Caco-2 (cell line): ENCODE measurements at regions not wholly inside any gene's neighbourhood (a gene's known extent, or its start where the extent isn't known, plus 50 kb on each side); places are given as distances from the start of the nearest gene placed in this dataset.
"Not testable (repeated sequence)": the region's sequence is repeated elsewhere in the genome, so short reads cannot be mapped to it uniquely, and the experiment has no call there.

Experiments used
- BruUV-seq: library from RNA; stranded (reverse); fragments of 400-500 nt; replicated peaks from 2 replicates; lab custom pipeline; 2021; lab: Mats Ljungman, UMichigan
- CTCF ChIA-PET: fragments of 300-600 bp; sonication (Branson Sonifier 250); formaldehyde crosslinking; loops from one replicate; lab custom pipeline; 2022; ENCODE audit warnings: antibody characterized with exemption; lab: Charles Lee
- POLR2A ChIA-PET: fragments of 300-600 bp; sonication (Branson Sonifier 250); formaldehyde crosslinking; loops from one replicate; lab custom pipeline; 2022; ENCODE audit warnings: antibody characterized with exemption; lab: Charles Lee
- DNase-seq, 2 experiments: peaks; one replicate each; pipeline versions ENCODE4 v3.0.0 to v3.0.0-alpha.2; 2020 to 2022
- H3K27me3 ChIP-seq: replicated peaks from 2 replicates; pipeline ENCODE4 v1.6.0; 2011; ENCODE audit warnings: low read length; ENCODE audit not compliant: control insufficient read depth, insufficient read depth
- H3K36me3 ChIP-seq: 2 replicates; pipeline ENCODE4 v1.5.1; 2011; ENCODE audit warnings: low read length; ENCODE audit not compliant: control insufficient read depth, insufficient read depth
- H3K4me1 ChIP-seq: fragments of 250-450 bp; sonication (Bioruptor Pico); 2 replicates; pipeline ENCODE4 v1.5.1; 2020; ENCODE audit warnings: mild to moderate bottlenecking
- H3K4me3 ChIP-seq: 2 replicates; pipeline ENCODE4 v1.5.1; 2011; ENCODE audit warnings: low read depth, mild to moderate bottlenecking, control low read depth, low read length
- H3K9me3 ChIP-seq: fragments of 250-450 bp; sonication (Bioruptor Pico); 2 replicates; pipeline ENCODE4 v1.5.1; 2020; ENCODE audit warnings: mild to moderate bottlenecking, moderate library complexity
- H3K27ac Mint-ChIP-seq: one replicate; pipeline ENCODE4 v1.8.0; 2022; ENCODE audit warnings: mixed read lengths; ENCODE audit not compliant: unreplicated experiment
- H3K27me3 Mint-ChIP-seq: one replicate; pipeline ENCODE4 v1.8.0; 2022; ENCODE audit warnings: mixed read lengths; ENCODE audit not compliant: insufficient read depth, unreplicated experiment
- H3K36me3 Mint-ChIP-seq: one replicate; pipeline ENCODE4 v1.8.0; 2022; ENCODE audit warnings: mild to moderate bottlenecking, mixed read lengths; ENCODE audit not compliant: insufficient read depth, unreplicated experiment
- H3K4me1 Mint-ChIP-seq: one replicate; pipeline ENCODE4 v1.8.0; 2022; ENCODE audit warnings: low read depth, mixed read lengths; ENCODE audit not compliant: unreplicated experiment
- H3K4me3 Mint-ChIP-seq: one replicate; pipeline ENCODE4 v1.8.0; 2022; ENCODE audit warnings: mild to moderate bottlenecking, moderate library complexity, mixed read lengths; ENCODE audit not compliant: unreplicated experiment
- H3K9me3 Mint-ChIP-seq: one replicate; pipeline ENCODE4 v1.8.0; 2022; ENCODE audit warnings: mixed read lengths; ENCODE audit not compliant: unreplicated experiment
- intact Hi-C: fragments of 100-400 bp; cut with micrococcal nuclease; formaldehyde crosslinking; loops from one replicate; pipeline ENCODE4 v1.10.0; 2022; ENCODE audit not compliant: unreplicated experiment

DNA sequence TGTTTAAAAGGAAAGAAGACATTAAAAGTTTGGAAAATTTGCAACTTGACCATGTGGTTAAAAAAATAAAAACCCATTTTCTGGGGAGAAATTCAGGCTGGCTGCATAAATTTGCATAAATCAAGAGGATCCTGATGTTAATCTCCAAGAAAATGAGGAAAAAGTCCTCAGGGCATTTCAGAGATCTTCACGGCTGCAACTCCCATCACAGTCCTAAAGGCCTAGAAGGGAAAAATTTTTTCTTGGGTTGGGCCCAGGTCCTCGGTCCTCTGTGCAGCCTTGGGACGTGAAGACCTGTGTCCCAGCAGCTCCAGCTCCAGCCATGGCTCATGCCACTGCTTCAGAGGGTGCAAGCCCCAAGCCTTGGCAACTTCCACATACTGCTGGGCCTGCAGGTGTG, 84.8 kb upstream of the C1QTNF3 start:
- H3K36me3 ChIP-seq, H3K4me1 Mint-ChIP-seq, H3K4me1 ChIP-seq, BruUV-seq, H3K4me3 ChIP-seq, POLR2A ChIA-PET, H3K9me3 Mint-ChIP-seq, H3K36me3 Mint-ChIP-seq, intact Hi-C loops, H3K27me3 Mint-ChIP-seq, H3K9me3 ChIP-seq, CTCF ChIA-PET, H3K27me3 ChIP-seq, H3K27ac Mint-ChIP-seq, H3K4me3 Mint-ChIP-seq, DNase-seq: not testable (repeated sequence)

DNA sequence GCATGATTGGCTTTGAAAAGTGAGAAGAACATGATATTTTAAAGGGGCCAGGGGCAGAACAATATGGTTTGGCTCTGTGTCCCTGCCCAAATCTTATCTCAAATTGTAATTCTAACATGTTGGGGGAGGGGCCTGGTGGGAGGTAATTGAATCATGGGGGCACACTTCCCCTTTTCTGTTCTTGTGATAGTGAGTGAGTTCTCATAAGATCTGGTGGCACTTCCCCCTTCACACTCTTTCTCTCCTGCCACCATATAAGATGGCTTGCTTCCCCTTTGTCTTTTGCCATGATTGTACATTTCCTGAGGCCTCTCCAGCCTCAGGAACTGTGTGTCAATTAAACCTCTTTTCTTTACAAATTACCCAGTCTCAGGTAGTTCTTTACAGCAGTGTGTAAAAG, 85.9 kb upstream of the C1QTNF3 start:
- H3K27ac Mint-ChIP-seq, H3K27me3 Mint-ChIP-seq, H3K4me3 Mint-ChIP-seq, H3K4me1 Mint-ChIP-seq, CTCF ChIA-PET, H3K9me3 Mint-ChIP-seq, H3K4me3 ChIP-seq, POLR2A ChIA-PET, H3K36me3 Mint-ChIP-seq, BruUV-seq, H3K27me3 ChIP-seq, H3K36me3 ChIP-seq, H3K4me1 ChIP-seq, DNase-seq, H3K9me3 ChIP-seq, intact Hi-C loops: not testable (repeated sequence)

DNA sequence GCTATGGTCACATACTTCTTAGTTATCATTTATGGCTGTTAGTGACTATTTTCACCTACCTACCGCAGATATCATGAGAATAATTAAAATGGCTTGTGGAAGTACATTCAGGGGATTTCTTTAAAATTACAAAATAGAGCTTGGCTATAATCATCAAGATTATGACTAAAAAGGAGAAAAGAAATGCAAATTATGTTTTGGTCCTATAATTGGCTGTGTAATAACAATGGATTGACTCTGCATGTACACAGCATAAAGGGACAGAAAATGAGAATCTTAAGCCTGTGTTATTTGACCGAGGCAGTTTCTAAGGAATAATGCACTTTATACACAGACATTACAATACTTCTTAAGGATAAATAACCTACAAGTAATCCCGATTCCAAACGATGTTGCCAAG, 112.0 kb upstream of the C1QTNF3 start:
- H3K27me3 Mint-ChIP-seq, H3K9me3 Mint-ChIP-seq, POLR2A ChIA-PET, H3K9me3 ChIP-seq, BruUV-seq, H3K4me1 ChIP-seq, H3K4me1 Mint-ChIP-seq, H3K27ac Mint-ChIP-seq, H3K27me3 ChIP-seq, CTCF ChIA-PET, H3K36me3 Mint-ChIP-seq, intact Hi-C loops, H3K4me3 Mint-ChIP-seq, DNase-seq, H3K36me3 ChIP-seq, H3K4me3 ChIP-seq: not testable (repeated sequence)

DNA sequence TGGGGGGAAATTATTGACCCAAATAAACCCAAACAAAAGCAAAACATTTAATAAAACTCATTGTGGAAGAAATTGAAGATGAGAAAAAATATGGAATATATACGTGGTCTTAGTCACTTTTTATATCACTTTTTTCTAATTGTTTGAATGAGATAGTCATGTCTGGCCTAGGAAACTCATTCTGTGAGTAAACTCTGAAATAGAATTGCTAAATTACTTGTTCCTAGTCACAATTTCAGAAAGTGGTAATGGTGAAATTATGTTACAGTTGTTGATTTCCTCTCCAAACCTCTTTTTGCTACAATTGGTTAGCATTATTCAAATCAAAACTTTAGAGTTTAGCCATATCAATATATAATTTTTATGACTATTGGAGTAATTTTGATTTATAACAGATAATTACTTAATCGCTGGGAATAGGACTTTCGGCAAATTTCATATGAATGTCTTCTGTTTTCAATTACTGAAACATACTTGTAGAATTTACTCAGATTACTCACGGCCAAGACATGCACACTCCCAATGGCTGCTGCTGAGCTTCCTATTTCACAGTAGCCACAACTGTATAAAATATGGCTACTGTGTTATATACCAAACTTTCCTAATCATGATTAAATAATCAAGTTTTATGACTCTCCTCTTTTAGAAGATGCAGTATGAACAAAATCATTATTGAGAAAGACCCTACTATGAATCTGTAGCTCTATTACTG, 113.8 kb upstream of the C1QTNF3 start:
- H3K36me3 ChIP-seq, H3K27me3 ChIP-seq, CTCF ChIA-PET, BruUV-seq, H3K4me3 Mint-ChIP-seq, H3K27me3 Mint-ChIP-seq, DNase-seq, H3K4me3 ChIP-seq, POLR2A ChIA-PET, H3K36me3 Mint-ChIP-seq, H3K4me1 Mint-ChIP-seq, H3K27ac Mint-ChIP-seq, H3K9me3 Mint-ChIP-seq, intact Hi-C loops, H3K9me3 ChIP-seq, H3K4me1 ChIP-seq: not testable (repeated sequence)

- BruUV-seq, H3K36me3 Mint-ChIP-seq, H3K9me3 Mint-ChIP-seq, H3K27ac Mint-ChIP-seq, POLR2A ChIA-PET, H3K36me3 ChIP-seq, DNase-seq, H3K4me1 Mint-ChIP-seq, H3K27me3 Mint-ChIP-seq, CTCF ChIA-PET, H3K4me3 ChIP-seq, H3K27me3 ChIP-seq, intact Hi-C loops, H3K4me3 Mint-ChIP-seq, H3K9me3 ChIP-seq, H3K4me1 ChIP-seq: not testable (repeated sequence)
Observed at GRCh38 chr5:34160904-34161303, 117.9 kb upstream of the C1QTNF3 start.

DNA sequence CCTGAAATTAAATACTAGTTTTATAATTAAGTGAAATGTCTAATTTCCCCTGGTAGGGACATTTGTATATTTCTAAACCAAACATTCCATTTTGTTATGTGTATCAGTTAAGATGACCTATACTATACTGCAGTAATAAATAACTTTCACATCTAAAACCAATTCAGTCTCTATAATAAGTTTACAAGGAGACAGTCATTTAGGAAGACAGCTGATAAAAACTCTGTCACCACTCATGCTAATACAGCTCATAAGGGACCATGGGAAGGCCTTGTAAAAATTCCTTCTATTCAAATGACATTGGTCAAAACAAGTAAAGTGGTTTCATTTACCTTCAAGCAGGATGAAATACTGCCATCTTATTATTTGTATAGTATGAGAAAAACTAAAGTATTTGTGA, 128.4 kb upstream of the C1QTNF3 start:
- DNase-seq, H3K36me3 ChIP-seq, H3K9me3 ChIP-seq, H3K4me1 ChIP-seq, POLR2A ChIA-PET, H3K4me3 Mint-ChIP-seq, H3K27ac Mint-ChIP-seq, intact Hi-C loops, H3K27me3 ChIP-seq, H3K27me3 Mint-ChIP-seq, H3K4me1 Mint-ChIP-seq, BruUV-seq, CTCF ChIA-PET, H3K9me3 Mint-ChIP-seq, H3K4me3 ChIP-seq: not testable (repeated sequence)
- peaks cover 10% of the 10 kb centered on the region for H3K36me3 Mint-ChIP-seq

- H3K9me3 ChIP-seq, H3K4me3 ChIP-seq, H3K36me3 ChIP-seq, POLR2A ChIA-PET, H3K4me3 Mint-ChIP-seq, H3K27ac Mint-ChIP-seq, H3K27me3 Mint-ChIP-seq, H3K9me3 Mint-ChIP-seq, BruUV-seq, CTCF ChIA-PET, H3K4me1 Mint-ChIP-seq, H3K27me3 ChIP-seq, H3K4me1 ChIP-seq: not testable (repeated sequence)
- peaks cover 20% of the 10 kb centered on the region for H3K36me3 Mint-ChIP-seq
- DNase-seq = peak; percentile 10 to 52
- intact Hi-C loops = loop anchor here (10.0 kb wide), 1 partner anchor 285 kb away; no protein-coding TSS in a partner anchor
Observed at GRCh38 chr5:34179453-34180190, 136.6 kb upstream of the C1QTNF3 start.
